ENCODE measurements at regions not wholly inside any gene's neighbourhood (a gene's known extent, or its start where the extent isn't known, plus 50 kb on each side); places are given as distances from the start of the nearest gene placed in this dataset.

- no peak for DNase-seq
- Histone ChIP-seq H3K4me1 (no peaks in the 10 kb centered on the region), H3K36me3 (no peaks in the 10 kb centered on the region), H3K9ac (ENCODE audit: low read depth in 2 of 2, low read length in 2 of 2) (no peak overlapping the region), H3K27me3 (no peaks in the 10 kb centered on the region), H3K9me3 (no peaks in the 10 kb centered on the region), H3K27ac (no peak overlapping the region), H3K4me3 (no peak overlapping the region)
- no peak for TF ChIP-seq CTCF (IDR thresholded peaks at IDR 0.05)
- intact Hi-C loops (cut with DNase I) = no loop called here
Measured at GRCh38 chr10:31118556-31118955, 86.9 kb upstream of the ZNF438 start.

GRCh38 chr10:31120392-31120791 lies 88.7 kb upstream of the ZNF438 start:
- no peak overlapping the region for H3K4me3 ChIP-seq
- H3K27ac ChIP-seq = peak overlapping the region; percentile 29
- intact Hi-C loops (cut with DNase I) = no loop called here
- DNase-seq = no peak
- no peaks in the 10 kb centered on the region for H3K27me3 ChIP-seq
- no peaks in the 10 kb centered on the region for H3K9me3 ChIP-seq
- TF ChIP-seq CTCF (IDR thresholded peaks at IDR 0.05) = no peak
- H3K9ac ChIP-seq (ENCODE audit: low read depth in 2 of 2, low read length in 2 of 2) = no peak overlapping the region
- no peaks in the 10 kb centered on the region for H3K4me1 ChIP-seq
- H3K36me3 ChIP-seq = no peaks in the 10 kb centered on the region

GRCh38 chr10:31120961-31121685 lies 89.5 kb upstream of the ZNF438 start:
- DNase-seq = no peak
- TF ChIP-seq CTCF (IDR thresholded peaks at IDR 0.05) = no peak
- H3K4me3 ChIP-seq = no peak overlapping the region
- H3K27ac ChIP-seq = no peak overlapping the region
- intact Hi-C loops (cut with DNase I) = no loop called here
- no peaks in the 10 kb centered on the region for H3K27me3 ChIP-seq
- H3K9ac ChIP-seq (ENCODE audit: low read depth in 2 of 2, low read length in 2 of 2) = no peak overlapping the region
- no peaks in the 10 kb centered on the region for H3K4me1 ChIP-seq
- H3K36me3 ChIP-seq = no peaks in the 10 kb centered on the region
- no peaks in the 10 kb centered on the region for H3K9me3 ChIP-seq

- DNase-seq = no peak
- Histone ChIP-seq H3K9ac (ENCODE audit: low read depth in 2 of 2, low read length in 2 of 2) (no peak overlapping the region), H3K27me3 (no peaks in the 10 kb centered on the region), H3K27ac (no peak overlapping the region), H3K9me3 (no peaks in the 10 kb centered on the region), H3K4me3 (no peak overlapping the region), H3K4me1 (no peaks in the 10 kb centered on the region), H3K36me3 (no peaks in the 10 kb centered on the region)
- intact Hi-C loops (cut with DNase I) = no loop called here
- TF ChIP-seq CTCF (IDR thresholded peaks at IDR 0.05) = no peak
Measured at GRCh38 chr10:31121757-31122577, 90.3 kb upstream of the ZNF438 start.

- Histone ChIP-seq H3K9me3 (no peaks in the 10 kb centered on the region), H3K27me3 (no peaks in the 10 kb centered on the region), H3K9ac (ENCODE audit: low read depth in 2 of 2, low read length in 2 of 2) (no peak overlapping the region), H3K36me3 (no peaks in the 10 kb centered on the region), H3K27ac (no peak overlapping the region), H3K4me3 (no peak overlapping the region), H3K4me1 (no peaks in the 10 kb centered on the region)
- intact Hi-C loops (cut with DNase I) = no loop called here
- no peak for TF ChIP-seq CTCF (IDR thresholded peaks at IDR 0.05)
- no peak for DNase-seq
Measured at GRCh38 chr10:31123946-31124345, 92.3 kb upstream of the ZNF438 start.

All from colonic mucosa (tissue), 4 donors.